Right renal cortex interstitium (tissue), 3 donors: ENCODE measurements at regions not wholly inside any gene's neighbourhood (a gene's known extent, or its start where the extent isn't known, plus 50 kb on each side); places are given as distances from the start of the nearest gene placed in this dataset.
"Not testable (repeated sequence)": the region's sequence is repeated elsewhere in the genome, so short reads cannot be mapped to it uniquely, and the experiment has no call there.

Experiments
- DNase-seq, 3 donors: peaks; one replicate each; pipeline ENCODE4 v3.0.0-alpha.2; 2013; ENCODE audit warnings: low read depth in 3 of 3, low spot score in 2 of 3

- DNase-seq = no peak
Observed at GRCh38 chr1:38179483-38179882, 132.9 kb upstream of the POU3F1 start.

DNA sequence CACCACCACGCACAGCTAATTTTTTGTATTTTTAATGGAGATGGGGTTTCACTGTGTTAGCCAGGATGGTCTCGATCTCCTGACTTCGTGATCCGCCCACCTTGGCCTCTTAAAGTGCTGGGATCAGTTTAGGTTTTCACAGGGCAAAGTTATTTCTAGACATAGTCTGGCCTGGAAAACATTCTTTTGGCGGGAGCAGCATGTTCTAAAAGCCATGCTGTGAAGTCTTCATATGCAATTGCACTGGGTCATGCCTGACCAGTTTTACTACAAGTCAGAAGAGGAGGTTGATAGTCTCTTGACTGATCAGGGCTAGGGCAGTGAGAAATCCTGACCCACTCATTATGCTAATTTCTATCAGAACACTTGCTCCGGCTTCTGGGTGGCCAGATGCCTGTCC lies 131.6 kb upstream of the POU3F1 start:
- no peak for DNase-seq

DNA sequence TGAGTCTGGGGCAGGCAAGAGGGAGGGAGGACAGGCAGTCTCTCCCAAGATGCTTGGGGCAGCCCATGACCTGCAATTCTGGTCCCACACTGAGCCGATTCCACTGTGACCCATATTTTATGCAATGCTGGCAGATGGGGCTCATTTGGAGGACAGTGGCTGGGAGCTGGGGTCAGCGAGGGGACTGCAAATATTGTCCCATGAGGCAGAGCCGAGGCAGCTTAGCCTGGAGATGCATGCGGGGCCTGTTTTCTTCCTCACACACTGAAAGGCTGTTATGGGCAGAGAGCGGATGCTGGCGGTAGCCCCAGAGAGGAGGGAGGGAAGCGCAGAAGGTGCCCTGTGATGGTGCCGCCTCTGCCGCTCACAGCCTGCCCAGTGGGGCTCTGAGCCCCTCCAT lies 128.5 kb upstream of the POU3F1 start:
- no peak for DNase-seq

DNA sequence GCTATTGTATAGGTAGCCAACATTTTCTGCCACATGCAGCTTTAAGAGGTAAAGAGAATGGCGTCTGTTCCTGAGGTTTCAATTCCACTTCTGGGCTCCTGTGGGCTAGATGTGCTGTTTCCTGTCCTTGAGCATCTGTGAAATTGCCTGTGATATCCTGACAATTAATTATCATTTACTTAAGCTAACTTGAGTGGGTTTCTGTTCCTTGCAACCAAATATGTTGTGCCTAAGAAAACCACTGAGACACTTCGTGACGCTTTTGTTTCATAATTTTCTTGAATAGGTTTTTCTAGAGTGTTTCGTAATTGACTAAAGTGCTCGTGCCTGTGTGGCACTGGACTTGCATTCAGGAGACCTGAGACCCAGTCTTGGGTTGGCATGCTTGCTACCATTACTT lies 127.3 kb upstream of the POU3F1 start:
- DNase-seq = no peak

- DNase-seq = no peak
Observed at GRCh38 chr1:38173157-38173831, 126.7 kb upstream of the POU3F1 start.

DNA sequence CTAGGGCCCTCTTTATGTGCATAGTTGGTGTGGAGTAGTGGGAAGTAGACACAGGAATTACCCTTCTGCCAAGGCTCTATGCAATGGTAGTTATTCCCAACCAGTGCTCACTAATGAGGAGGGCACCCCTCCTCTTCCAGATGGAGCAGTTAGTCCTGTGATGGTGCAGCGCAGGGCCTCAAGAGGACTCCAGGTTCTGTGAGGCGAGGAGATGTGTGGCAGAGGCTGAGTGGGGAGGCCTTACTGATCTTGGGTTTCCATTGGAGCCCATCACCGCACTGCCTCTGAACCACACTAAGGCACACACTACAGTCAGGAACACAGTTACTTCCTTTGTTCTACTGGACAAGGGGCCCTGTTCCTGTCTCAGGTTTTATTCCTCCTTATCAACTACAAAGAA lies 122.5 kb upstream of the POU3F1 start:
- no peak for DNase-seq

- DNase-seq = no peak
Observed at GRCh38 chr1:38168365-38168764, 121.8 kb upstream of the POU3F1 start.

GRCh38 chr1:38166461-38166860 lies 119.9 kb upstream of the POU3F1 start:
- no peak for DNase-seq

- no peak for DNase-seq
Observed at GRCh38 chr1:38153778-38154470, 107.3 kb upstream of the POU3F1 start.

GRCh38 chr1:38153066-38153777 lies 106.6 kb upstream of the POU3F1 start:
- DNase-seq = no peak

DNA sequence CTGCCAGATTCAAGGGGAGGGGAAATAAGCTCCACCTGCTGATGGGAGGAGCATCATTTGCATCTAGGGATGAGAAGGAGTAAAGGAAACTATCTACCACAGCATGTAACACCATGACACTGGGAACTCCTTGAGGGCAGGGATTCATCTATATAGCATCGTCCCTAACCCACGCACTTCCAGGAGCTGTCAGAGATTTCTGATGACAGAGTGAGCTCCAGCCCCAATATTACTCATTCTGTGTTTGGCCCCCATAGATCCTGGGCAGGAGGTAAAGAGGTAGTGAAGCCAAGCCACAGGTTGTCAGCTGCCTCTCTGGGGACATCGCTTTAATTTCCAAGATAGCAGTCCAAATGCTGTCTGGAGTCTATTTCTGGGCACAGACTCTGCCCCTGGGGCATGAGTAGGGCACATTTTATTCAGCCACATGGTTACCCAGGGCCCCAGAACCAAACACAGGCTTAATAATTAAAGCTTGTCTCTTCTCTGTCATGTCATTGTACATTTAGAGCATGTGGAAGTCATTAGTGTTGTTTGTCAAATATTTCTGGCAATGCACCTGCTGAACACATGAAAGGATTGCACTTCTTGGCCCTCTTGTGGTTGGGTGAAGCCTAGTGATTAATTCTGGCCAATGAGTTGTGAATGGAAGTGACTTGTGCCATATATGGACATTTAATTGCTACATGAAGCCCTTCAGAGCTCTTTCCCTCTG lies 105.9 kb upstream of the POU3F1 start:
- no peak for DNase-seq

DNA sequence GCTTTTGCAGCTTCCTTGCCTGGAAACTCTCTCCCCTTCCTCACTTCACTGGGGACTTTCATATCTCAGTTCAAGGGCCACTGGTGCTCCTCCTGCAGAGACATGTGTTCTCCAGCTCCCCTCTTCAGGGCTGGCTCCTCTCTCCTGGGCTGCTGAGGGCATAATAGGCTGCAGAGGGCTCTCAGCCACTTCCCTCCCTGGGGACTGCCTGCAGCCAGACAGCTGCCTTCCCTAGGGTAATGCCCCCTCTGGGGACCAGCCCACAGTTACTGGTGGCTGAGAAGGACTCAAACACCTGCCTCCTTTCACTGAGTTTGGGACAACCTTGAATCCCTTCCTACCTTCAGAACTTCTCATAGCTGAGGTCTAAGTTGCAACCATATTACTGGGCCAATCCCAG lies 104.8 kb upstream of the POU3F1 start:
- no peak for DNase-seq

GRCh38 chr1:38146079-38146478 lies 99.5 kb upstream of the POU3F1 start:
- not testable (repeated sequence) for DNase-seq

GRCh38 chr1:38142606-38143005 lies 96.0 kb upstream of the POU3F1 start:
- no peak for DNase-seq

DNA sequence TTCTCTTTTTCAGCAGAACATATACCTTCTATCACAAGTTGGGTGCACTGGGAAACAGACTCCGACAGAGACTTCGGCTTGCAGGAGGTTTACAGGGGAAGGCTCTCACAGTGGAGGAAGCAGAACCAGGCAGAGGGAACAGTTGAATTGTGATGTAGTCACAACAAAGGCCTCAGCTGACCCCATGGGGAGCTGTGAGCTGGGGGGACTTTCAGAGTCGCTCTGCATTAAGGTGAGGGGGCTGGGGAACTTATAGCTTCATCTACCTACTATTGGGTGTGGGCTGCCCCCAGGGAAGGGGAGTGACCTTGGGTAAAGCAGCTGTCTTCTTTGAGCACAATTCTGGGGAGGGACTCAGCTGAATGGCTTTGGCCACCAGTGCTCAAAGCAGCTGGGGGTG lies 94.9 kb upstream of the POU3F1 start:
- DNase-seq = no peak

- DNase-seq = no peak
Observed at GRCh38 chr1:38139738-38140487, 93.3 kb upstream of the POU3F1 start.

DNA sequence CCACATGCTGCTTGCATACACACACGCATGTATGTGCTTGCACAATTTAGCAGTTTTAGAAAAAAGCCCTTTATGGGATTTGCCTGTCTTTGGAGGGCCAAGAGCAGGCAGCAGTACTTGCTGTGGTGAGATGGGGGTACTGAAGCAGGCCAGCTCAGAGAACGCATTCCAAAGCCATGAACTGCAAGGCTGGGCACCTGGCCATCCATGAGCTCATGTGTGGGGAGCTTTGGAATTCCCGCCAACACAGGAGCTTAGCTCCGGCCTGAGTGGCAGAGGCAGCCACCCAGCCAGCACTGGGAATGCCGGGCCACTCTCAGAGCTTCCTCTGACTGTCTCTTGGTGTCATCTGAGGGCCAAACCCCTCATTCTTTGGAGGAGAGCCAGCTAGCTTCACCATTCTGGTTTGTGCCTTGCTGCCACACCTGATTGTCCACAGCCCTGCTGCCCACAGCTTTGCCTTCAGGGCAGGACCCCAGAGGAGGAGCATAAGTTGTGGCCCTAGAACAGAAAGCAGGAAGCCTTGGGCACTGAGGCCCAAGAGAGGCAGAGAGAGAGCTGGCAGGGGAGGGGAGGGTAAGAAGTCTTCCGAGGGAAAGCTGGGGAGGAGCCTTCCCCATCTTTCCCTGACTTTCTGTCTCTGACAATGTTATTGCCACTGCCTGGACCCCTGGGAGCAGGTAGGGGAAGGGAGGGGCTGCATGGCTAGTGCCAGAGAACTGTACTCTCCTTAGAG lies 92.1 kb upstream of the POU3F1 start:
- peak; percentile 36 to 65 (median 52) for DNase-seq

GRCh38 chr1:38137164-38137563 lies 90.6 kb upstream of the POU3F1 start:
- DNase-seq = no peak

DNA sequence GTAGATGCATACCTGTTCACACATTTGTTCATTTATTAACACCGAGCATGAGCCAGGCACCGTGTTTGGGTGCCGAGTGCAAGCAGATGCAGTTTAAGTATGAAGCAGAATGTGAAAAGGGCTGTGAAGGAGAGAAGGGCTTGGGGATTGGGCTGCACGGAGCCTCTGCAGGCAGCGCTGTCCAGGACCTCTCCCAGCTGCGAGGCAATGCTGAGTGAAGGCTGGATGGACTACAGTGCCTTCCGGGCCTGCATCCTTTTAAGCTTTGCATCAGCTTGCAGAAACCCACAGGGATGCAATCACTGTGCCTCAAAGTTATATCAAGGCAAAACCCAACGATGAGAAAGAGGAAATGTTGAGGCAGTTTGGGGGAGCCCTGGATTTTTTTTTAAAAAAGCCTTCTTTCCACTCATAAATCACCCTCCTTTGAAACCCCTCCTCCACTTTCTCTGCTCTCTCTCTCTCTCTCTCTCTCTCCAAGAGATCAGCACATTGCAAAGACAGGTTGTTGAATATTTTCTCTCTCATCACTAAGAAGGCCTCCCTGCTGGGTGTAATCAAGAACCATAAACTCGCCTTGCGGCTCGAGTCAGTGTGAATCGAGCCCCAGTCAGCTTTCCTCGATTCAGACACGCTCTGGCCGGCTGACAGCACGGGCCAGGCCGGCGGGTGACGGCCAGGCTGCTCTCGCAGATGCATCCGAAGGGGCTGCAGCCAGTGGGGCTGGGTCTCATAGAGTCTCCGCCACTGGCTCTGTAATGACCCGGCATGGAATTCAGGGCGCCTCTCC lies 89.2 kb upstream of the POU3F1 start:
- DNase-seq = no peak
